ENCODE measurements at regions not wholly inside any gene's neighbourhood (a gene's known extent, or its start where the extent isn't known, plus 50 kb on each side); places are given as distances from the start of the nearest gene placed in this dataset.

GRCh38 chr18:39521164-39521563 lies 1955.6 kb upstream of the CELF4 start:
- TF ChIP-seq POLR2AphosphoS5 (IDR thresholded peaks at IDR 0.05) (no peak), CTCF (IDR thresholded peaks at IDR 0.05) (no peak), POLR2A (IDR thresholded peaks at IDR 0.05) (no peak), EP300 (IDR thresholded peaks at IDR 0.05) (no peak)
